H1 (cell line): ENCODE measurements at regions not wholly inside any gene's neighbourhood (a gene's known extent, or its start where the extent isn't known, plus 50 kb on each side); places are given as distances from the start of the nearest gene placed in this dataset.

Source experiments
- CTCF ChIA-PET: fragments of 300-600 bp; sonication (Branson Sonifier 250); formaldehyde crosslinking; loops from one replicate; lab custom pipeline; 2021; ENCODE audit not compliant: partially characterized antibody; lab: Charles Lee
- POLR2A ChIA-PET: fragments of 300-600 bp; sonication (Branson Sonifier 250); formaldehyde crosslinking; loops from one replicate; lab custom pipeline; 2021; ENCODE audit warnings: inconsistent platforms; ENCODE audit not compliant: partially characterized antibody; lab: Charles Lee
- DNase-seq, 2 experiments: peaks; one replicate each; pipeline versions ENCODE4 v3.0.0 to v3.0.0-alpha.2; 2010 to 2022; ENCODE audit warnings: low spot score in 2 of 2, low read depth in 1 of 2, mixed read lengths in 1 of 2
- FAIRE-seq: peaks from 2 replicates; lab custom pipeline; 2011; peaks lifted over from hg19 to GRCh38; lab: Jason Lieb, UNC
- H2AFZ ChIP-seq: 2 replicates; pipeline ENCODE4 v1.8.1; 2012; ENCODE audit warnings: low read length, inconsistent platforms
- H2AK5ac ChIP-seq: 2 replicates; pipeline ENCODE4 v1.6.1; 2013; ENCODE audit warnings: low read depth, low read length
- H2BK120ac ChIP-seq: replicated peaks from 2 replicates; pipeline ENCODE3; 2013; ENCODE audit warnings: low read depth, low read length, inconsistent platforms
- H2BK12ac ChIP-seq: 2 replicates; pipeline ENCODE4 v1.6.1; 2013; ENCODE audit warnings: low read depth, low read length
- H2BK15ac ChIP-seq: 2 replicates; pipeline ENCODE4 v1.6.1; 2013; ENCODE audit warnings: low read length
- H2BK20ac ChIP-seq: 2 replicates; pipeline ENCODE4 v1.6.1; 2013; ENCODE audit warnings: low read length
- H2BK5ac ChIP-seq: 2 replicates; pipeline ENCODE4 v1.6.1; 2013; ENCODE audit warnings: low read depth, low read length
- H3K14ac ChIP-seq: 2 replicates; pipeline ENCODE4 v1.6.1; 2013; ENCODE audit warnings: inconsistent platforms; ENCODE audit not compliant: insufficient read length
- H3K18ac ChIP-seq: 2 replicates; pipeline ENCODE4 v1.6.1; 2013; ENCODE audit warnings: low read length; ENCODE audit errors: extremely low read depth
- H3K23ac ChIP-seq: 2 replicates; pipeline ENCODE4 v1.6.1; 2013; ENCODE audit warnings: inconsistent platforms; ENCODE audit not compliant: insufficient read length
- H3K23me2 ChIP-seq: 2 replicates; pipeline ENCODE4 v1.6.1; 2013; ENCODE audit warnings: low read depth, low read length
- H3K27ac ChIP-seq: 2 replicates; pipeline ENCODE4 v1.6.1; 2011; ENCODE audit warnings: low read depth, low read length, inconsistent platforms
- H3K27me3 ChIP-seq, 4 experiments: replicated peaks in 1 of 4; 1 replicate in 1 of 4; 2 replicates in 3 of 4; pipeline versions ENCODE4 v1.6.1 to v1.8.1; 2011 to 2013; ENCODE audit warnings: low read length in 3 of 4, mild to moderate bottlenecking in 3 of 4, inconsistent platforms in 2 of 4, mixed read lengths in 2 of 4, moderate library complexity in 1 of 4; ENCODE audit not compliant: control insufficient read depth in 3 of 4, insufficient read depth in 3 of 4; ENCODE audit errors: extremely low read depth in 1 of 4
- H3K36me3 ChIP-seq, 4 experiments: 2 replicates each; pipeline versions ENCODE4 v1.6.1 to v1.8.1; 2011 to 2013; ENCODE audit warnings: mild to moderate bottlenecking in 4 of 4, low read length in 3 of 4, moderate library complexity in 2 of 4, control low read depth in 1 of 4, inconsistent platforms in 1 of 4; ENCODE audit not compliant: insufficient read depth in 4 of 4, control insufficient read depth in 2 of 4
- H3K4ac ChIP-seq: replicated peaks from 2 replicates; pipeline ENCODE3; 2013; ENCODE audit warnings: low read length, low read depth, mixed read lengths, inconsistent platforms; ENCODE audit not compliant: insufficient read length
- H3K4me1 ChIP-seq, 4 experiments: replicated peaks in 1 of 4; 1 replicate in 1 of 4; 2 replicates in 3 of 4; pipeline versions ENCODE4 v1.6.1 to v1.8.1; 2011 to 2013; ENCODE audit warnings: low read length in 3 of 4, inconsistent platforms in 2 of 4, mixed read lengths in 1 of 4; ENCODE audit not compliant: insufficient read depth in 4 of 4, control insufficient read depth in 3 of 4
- H3K4me2 ChIP-seq, 2 experiments: 2 replicates each; pipeline versions ENCODE4 v1.6.1 to v1.8.1; 2011 to 2013; ENCODE audit warnings: low read depth in 2 of 2, low read length in 2 of 2, control low read depth in 1 of 2, inconsistent platforms in 1 of 2, mild to moderate bottlenecking in 1 of 2; ENCODE audit not compliant: insufficient read depth in 1 of 2
- H3K4me3 ChIP-seq, 4 experiments: fragments of 200-600, 300-600 bp in 1 of 4; sonication (generic), shearing (Covaris generic), sonication (Bioruptor Twin) in 1 of 4; 2 replicates each; pipeline versions ENCODE4 v1.5.1 to v1.8.1; 2011 to 2016; ENCODE audit warnings: low read length in 4 of 4, low read depth in 3 of 4, control low read depth in 2 of 4, inconsistent platforms in 2 of 4, mild to moderate bottlenecking in 2 of 4, mixed read lengths in 1 of 4, moderate library complexity in 1 of 4; ENCODE audit not compliant: insufficient read depth in 2 of 4; ENCODE audit errors: extremely low read depth in 1 of 4
- H3K56ac ChIP-seq: replicated peaks from 2 replicates; pipeline ENCODE3; 2013; ENCODE audit warnings: low read depth, mild to moderate bottlenecking, mixed read lengths, low read length, inconsistent platforms; ENCODE audit not compliant: insufficient read length
- H3K79me1 ChIP-seq: 2 replicates; pipeline ENCODE4 v1.6.1; 2013; ENCODE audit warnings: low read depth, low read length, control low read depth
- H3K79me2 ChIP-seq, 2 experiments: 2 replicates each; pipeline versions ENCODE4 v1.6.1 to v1.8.1; 2012 to 2013; ENCODE audit warnings: low read length in 2 of 2, mild to moderate bottlenecking in 2 of 2, inconsistent platforms in 1 of 2; ENCODE audit not compliant: insufficient read depth in 2 of 2, control insufficient read depth in 1 of 2
- H3K9ac ChIP-seq, 4 experiments: replicated peaks in 1 of 4; 1 replicate in 1 of 4; 2 replicates in 3 of 4; pipeline versions ENCODE4 v1.6.1 to v1.8.1; 2011 to 2013; ENCODE audit warnings: low read depth in 3 of 4, low read length in 3 of 4, control low read depth in 2 of 4, mild to moderate bottlenecking in 2 of 4, moderate library complexity in 2 of 4, inconsistent platforms in 1 of 4; ENCODE audit errors: extremely low read depth in 1 of 4
- H3K9me3 ChIP-seq, 2 experiments: 2 replicates each; pipeline versions ENCODE4 v1.6.1 to v1.8.1; 2012 to 2013; ENCODE audit warnings: mild to moderate bottlenecking in 2 of 2, moderate library complexity in 2 of 2, control low read depth in 1 of 2, inconsistent platforms in 1 of 2, low read depth in 1 of 2, low read length in 1 of 2, mixed read lengths in 1 of 2; ENCODE audit not compliant: insufficient read depth in 2 of 2
- H4K20me1 ChIP-seq, 2 experiments: replicated peaks in 1 of 2; 2 replicates each; pipeline versions ENCODE3 to v1.8.1; 2011 to 2013; ENCODE audit warnings: inconsistent platforms in 2 of 2, low read length in 2 of 2, mild to moderate bottlenecking in 1 of 2; ENCODE audit not compliant: insufficient read depth in 2 of 2, control insufficient read depth in 1 of 2
- H4K5ac ChIP-seq: 2 replicates; pipeline ENCODE4 v1.6.1; 2013; ENCODE audit warnings: low read length, low read depth, mixed read lengths, inconsistent platforms; ENCODE audit not compliant: insufficient read length
- H4K8ac ChIP-seq: 2 replicates; pipeline ENCODE4 v1.8.0; 2013; ENCODE audit warnings: mild to moderate bottlenecking, moderate library complexity, low read length, inconsistent platforms; ENCODE audit not compliant: insufficient read depth; ENCODE audit errors: extremely low read depth
- H4K91ac ChIP-seq: replicated peaks from 2 replicates; pipeline ENCODE3; 2013; ENCODE audit warnings: low read length, mixed read lengths, inconsistent platforms; ENCODE audit not compliant: insufficient read length
- CHD1 ChIP-seq: IDR thresholded peaks from 2 replicates; pipeline ENCODE4 v1.6.1; 2012; ENCODE audit warnings: low read depth, low read length, improper control_type of control experiment
- CREB1 ChIP-seq: IDR thresholded peaks from 2 replicates; pipeline ENCODE4 v1.6.1; 2012; ENCODE audit warnings: inconsistent platforms
- EP300 ChIP-seq, 2 experiments: IDR thresholded peaks; 1 replicate in 1 of 2; 2 replicates in 1 of 2; pipeline ENCODE4 v1.6.1; 2011 to 2012; ENCODE audit warnings: low read depth in 2 of 2, low read length in 2 of 2, mild to moderate bottlenecking in 2 of 2, borderline replicate concordance in 1 of 2, inconsistent platforms in 1 of 2, moderate library complexity in 1 of 2
- EZH2 ChIP-seq: fragments of 200-600 bp; sonication (generic); IDR thresholded peaks from 2 replicates; pipeline ENCODE4 v1.7.1; 2012; ENCODE audit warnings: low read depth, mild to moderate bottlenecking, moderate library complexity, low read length, inconsistent platforms; ENCODE audit not compliant: severe bottlenecking
- KDM1A ChIP-seq: fragments of 200-600, 300-600 bp; sonication (generic); IDR thresholded peaks from 2 replicates; pipeline ENCODE4 v1.7.1; 2016; ENCODE audit warnings: mild to moderate bottlenecking, low read length, borderline replicate concordance
- KDM5A ChIP-seq: fragments of 200-600 bp; IDR thresholded peaks from 2 replicates; pipeline ENCODE4 v1.7.1; 2012; ENCODE audit warnings: mild to moderate bottlenecking, low read length, inconsistent platforms, mixed read lengths
- MAFK ChIP-seq: IDR thresholded peaks from 2 replicates; pipeline ENCODE4 v1.6.1; 2012; ENCODE audit warnings: low read depth, mild to moderate bottlenecking, improper control_type of control experiment, low read length
- POLR2A ChIP-seq, 2 experiments: IDR thresholded peaks; 1 replicate in 1 of 2; 2 replicates in 1 of 2; pipeline ENCODE4 v1.6.1; 2011; ENCODE audit warnings: low read depth in 2 of 2, low read length in 2 of 2, mild to moderate bottlenecking in 2 of 2; ENCODE audit errors: control extremely low read depth in 1 of 2
- POLR2AphosphoS5 ChIP-seq: IDR thresholded peaks from 2 replicates; pipeline ENCODE4 v1.6.1; 2011; ENCODE audit warnings: low read depth, low read length
- SIN3A ChIP-seq, 2 experiments: IDR thresholded peaks in 1 of 2; conservative IDR thresholded peaks in 1 of 2; 2 replicates each; pipeline ENCODE4 v1.6.1; 2011 to 2012; ENCODE audit warnings: low read length in 2 of 2, improper control_type of control experiment in 1 of 2, low read depth in 1 of 2, mild to moderate bottlenecking in 1 of 2
- SIRT6 ChIP-seq: IDR thresholded peaks from one replicate; pipeline ENCODE4 v1.7.1; 2012; ENCODE audit warnings: low read length, inconsistent platforms
- SRF ChIP-seq: IDR thresholded peaks from 2 replicates; pipeline ENCODE4 v1.6.1; 2011; ENCODE audit warnings: mild to moderate bottlenecking, low read depth, low read length, moderate library complexity
- TAF1 ChIP-seq: IDR thresholded peaks from 2 replicates; pipeline ENCODE4 v1.6.1; 2011; ENCODE audit warnings: mild to moderate bottlenecking, low read depth, low read length
- TEAD4 ChIP-seq: IDR thresholded peaks from 2 replicates; pipeline ENCODE4 v1.6.1; 2012; ENCODE audit warnings: low read depth, low read length, inconsistent platforms, mixed read lengths
- ZNF274 ChIP-seq: IDR thresholded peaks from 2 replicates; pipeline ENCODE4 v1.7.0; 2012; ENCODE audit warnings: low read length, borderline replicate concordance; ENCODE audit errors: extremely low read depth
- WGBS, 2 experiments: shearing (Covaris generic) in 1 of 2; methylation state at CpG; one replicate each; pipeline versions ENCODE4 v1.1.6 to v1.1.7; 2013 to 2015; ENCODE audit warnings: low lambda C conversion rate in 2 of 2, mixed read lengths in 2 of 2, inconsistent platforms in 1 of 2, low coverage in 1 of 2, missing lambda C conversion rate in 1 of 2; ENCODE audit not compliant: insufficient replicate concordance in 2 of 2, insufficient coverage in 1 of 2, insufficient read length in 1 of 2; ENCODE audit errors: extremely low coverage in 1 of 2, missing lambda C conversion rate in 1 of 2; 5-methylcytosine and 5-hydroxymethylcytosine counted together

- Histone ChIP-seq H3K27me3 (no peaks in the 10 kb centered on the region), H3K36me3 (no peaks in the 10 kb centered on the region), H3K4ac (no peak overlapping the region), H3K4me2 (no peak overlapping the region), H2BK12ac (no peak overlapping the region), H2BK120ac (no peak overlapping the region), H3K79me1 (no peaks in the 10 kb centered on the region), H3K4me3 (no peak overlapping the region), H3K56ac (no peak overlapping the region), H2AFZ (no peak overlapping the region), H3K23ac (no peak overlapping the region), H3K9me3 (no peaks in the 10 kb centered on the region), H4K5ac (no peak overlapping the region), H3K9ac (no peak overlapping the region), H3K18ac (no peak overlapping the region), H4K91ac (no peak overlapping the region), H4K8ac (no peak overlapping the region), H3K27ac (no peak overlapping the region), H2BK5ac (no peak overlapping the region), H2AK5ac (no peak overlapping the region), H3K4me1 (no peaks in the 10 kb centered on the region; a peak in 1 of 7 replicates), H2BK15ac (no peak overlapping the region), H2BK20ac (no peak overlapping the region), H3K23me2 (no peaks in the 10 kb centered on the region), H3K79me2 (no peaks in the 10 kb centered on the region), H4K20me1 (no peaks in the 10 kb centered on the region), H3K14ac (no peak overlapping the region)
- POLR2A ChIA-PET, result no interaction called here
- no peak for FAIRE-seq
- CTCF ChIA-PET, result interaction anchor here (1.3 kb wide), 1 partner anchor 376 kb away, joined by 4 read pairs; no protein-coding TSS in a partner anchor
- 93% methylated on average over 18 of the region's 18 CpGs; no CpG with 5 or more reads in 1 of the 2 experiments for WGBS, 2 experiments
- DNase-seq, result peak in 1 of 2 experiments; percentile 33
- no peak for TF ChIP-seq CREB1
- TF ChIP-seq SIN3A (conservative IDR thresholded peaks at IDR 0.05 in 1 of 2, IDR thresholded peaks at IDR 0.05 in 1 of 2; ENCODE audit: low read depth in 1 of 2, low read length in 2 of 2), result no peak
- no peak for TF ChIP-seq EZH2
- TF ChIP-seq TAF1, result no peak
- TF ChIP-seq POLR2A (IDR thresholded peaks at IDR 0.05; ENCODE audit: control extremely low read depth in 1 of 2, low read depth in 2 of 2, low read length in 2 of 2), result no peak
- TF ChIP-seq MAFK, result no peak
- no peak for TF ChIP-seq SIRT6
- no peak for TF ChIP-seq KDM5A
- TF ChIP-seq TEAD4, result no peak
- TF ChIP-seq POLR2AphosphoS5, result no peak
- TF ChIP-seq CHD1, result no peak
- no peak for TF ChIP-seq SRF
- no peak for TF ChIP-seq EP300 (IDR thresholded peaks at IDR 0.05; ENCODE audit: borderline replicate concordance in 1 of 2, low read depth in 2 of 2, low read length in 2 of 2)
- no peak for TF ChIP-seq ZNF274
- no peak for TF ChIP-seq KDM1A
These were observed 472.3 kb downstream of the BRD1 start for GRCh38 chr22:49355211-49355920.
